HG02938 (cell line): ENCODE measurements at regions not wholly inside any gene's neighbourhood (a gene's known extent, or its start where the extent isn't known, plus 50 kb on each side); places are given as distances from the start of the nearest gene placed in this dataset.

ENCODE experiments used
- ATAC-seq: cut with Tn5 transposase; IDR thresholded peaks from one replicate; pipeline ENCODE4 v1.9.1; 2021; ENCODE audit warnings: mild to moderate bottlenecking, moderate library complexity; ENCODE audit not compliant: unreplicated experiment

DNA sequence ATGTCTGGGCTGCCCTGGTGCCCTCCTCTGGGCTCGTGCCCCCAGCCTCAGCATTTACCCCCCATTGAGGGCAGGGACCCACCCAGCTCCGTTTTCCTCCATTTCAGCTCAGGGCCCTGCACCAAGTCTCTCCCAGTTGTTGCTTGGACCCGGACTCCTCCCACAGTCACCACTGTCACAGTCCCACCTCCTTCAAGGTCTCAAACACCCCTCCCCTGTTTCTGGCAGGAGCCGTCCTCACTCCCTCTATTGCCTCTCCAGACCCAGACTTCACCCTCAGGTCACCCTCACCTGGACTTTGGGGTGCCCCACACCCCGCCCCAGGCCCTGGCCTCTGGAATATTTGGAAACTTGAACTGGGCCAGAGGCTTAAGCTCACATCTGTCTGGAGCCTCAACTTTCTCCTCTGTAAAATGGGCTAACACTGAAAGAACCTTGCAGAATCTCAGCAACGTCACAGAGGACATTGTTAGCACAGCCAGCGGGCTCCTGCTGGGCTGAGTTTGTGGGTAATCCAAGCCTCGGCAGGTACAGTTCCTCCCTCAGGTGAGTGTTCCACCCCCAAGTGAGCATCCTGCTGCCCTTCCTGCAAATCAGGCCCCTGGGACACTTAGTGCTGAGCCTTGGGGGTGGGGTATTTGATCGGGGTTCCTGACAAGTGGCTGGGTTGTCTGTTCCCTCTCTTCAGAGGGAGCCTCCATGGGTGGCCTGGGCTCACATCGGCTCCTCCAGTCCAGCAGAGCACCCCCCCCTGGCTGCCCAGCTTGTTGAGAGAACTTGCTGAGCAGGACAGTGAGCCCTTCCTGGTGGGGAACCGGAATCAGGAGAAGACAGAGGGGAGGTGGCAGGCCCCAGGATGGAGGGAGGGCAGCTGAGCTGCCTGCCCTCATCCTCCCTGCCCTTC is 130.1 kb downstream of the C9orf50 start:
- no peak for ATAC-seq

- no peak for ATAC-seq
Measured at GRCh38 chr9:129489838-129490582, 130.9 kb downstream of the C9orf50 start.

DNA sequence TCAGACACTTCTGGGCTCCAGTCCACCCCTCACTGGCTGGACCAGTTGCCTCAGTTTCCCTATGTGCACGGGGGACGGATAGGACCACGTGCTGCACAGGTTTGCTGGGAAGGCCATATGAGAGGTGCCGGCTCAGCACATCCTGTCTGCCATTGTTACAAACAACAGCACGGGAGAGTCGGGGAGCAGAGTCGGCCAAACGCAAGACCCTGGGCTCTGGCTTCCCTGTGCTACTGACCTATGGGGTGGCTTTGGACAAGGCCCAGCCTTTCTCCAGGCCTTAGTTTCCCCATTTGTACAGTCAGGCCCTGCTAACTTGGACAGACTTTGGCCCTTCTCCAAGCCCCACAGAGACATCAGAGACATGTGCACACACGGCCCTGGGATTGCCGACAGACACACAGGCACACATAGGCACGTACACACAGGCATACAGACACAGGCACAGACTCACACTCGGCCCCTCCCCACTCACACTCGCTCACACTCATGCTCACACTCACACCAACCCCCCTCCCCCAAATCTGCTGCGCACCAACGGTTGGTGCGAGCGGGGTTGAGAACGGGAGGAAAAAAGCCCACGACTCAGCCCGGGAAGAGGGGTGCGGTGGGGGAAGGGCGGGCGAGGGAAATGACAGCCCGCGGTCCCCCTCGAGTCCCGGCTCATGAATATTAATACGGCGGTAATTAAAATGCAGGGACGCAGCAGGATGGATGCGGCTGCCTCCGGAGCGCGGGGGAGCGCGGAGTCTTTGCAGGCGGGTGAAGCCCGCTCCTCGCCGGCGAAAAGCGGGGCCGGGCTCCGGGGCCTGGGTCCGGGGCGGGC is 133.0 kb downstream of the C9orf50 start:
- ATAC-seq = peak; percentile 14

DNA sequence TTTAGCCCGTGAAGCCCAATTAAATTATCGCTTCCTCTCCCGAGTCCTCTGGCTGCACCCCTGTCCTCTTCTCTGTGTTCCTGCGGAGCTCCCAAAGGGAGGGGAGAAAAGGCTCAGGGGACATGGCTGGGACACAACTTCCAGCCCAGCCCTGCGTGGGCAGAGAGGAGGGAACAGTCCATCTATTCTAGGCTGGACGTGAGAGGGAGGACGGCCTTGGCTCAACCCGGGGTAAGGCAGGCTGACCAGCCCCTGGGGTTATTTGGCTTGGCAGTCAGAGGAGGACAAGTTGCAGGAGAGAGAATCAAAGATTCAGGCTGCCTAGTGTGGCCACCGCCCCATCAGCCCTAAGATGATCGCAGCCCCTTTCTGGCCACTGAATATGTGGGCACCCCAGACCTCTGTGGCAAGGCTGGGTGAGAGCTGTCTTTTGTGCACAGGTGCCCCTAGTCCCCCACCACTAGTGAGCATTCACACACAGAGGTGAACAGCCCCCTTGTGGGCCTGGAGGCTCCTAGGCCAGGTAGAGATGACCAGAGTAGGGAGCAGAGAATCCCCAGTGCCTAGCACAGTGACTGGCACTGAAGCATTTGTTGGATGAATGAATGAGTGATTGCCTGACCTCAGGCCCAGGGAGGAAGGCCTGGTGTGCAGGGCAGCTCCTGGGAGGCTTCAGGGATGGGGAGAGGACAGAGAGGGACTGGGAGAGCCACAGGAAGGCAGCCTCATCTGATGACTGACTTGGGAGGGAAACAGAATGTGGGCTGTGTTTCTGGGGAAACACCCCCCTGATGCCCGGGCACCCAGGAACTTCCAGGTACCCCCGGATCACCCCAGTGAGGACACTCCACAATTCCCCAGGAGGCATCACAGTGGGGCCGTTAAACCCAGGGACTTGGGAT is 133.9 kb downstream of the C9orf50 start:
- ATAC-seq = no peak

- ATAC-seq = no peak
Measured at GRCh38 chr9:129485145-129485774, 135.6 kb downstream of the C9orf50 start.

DNA sequence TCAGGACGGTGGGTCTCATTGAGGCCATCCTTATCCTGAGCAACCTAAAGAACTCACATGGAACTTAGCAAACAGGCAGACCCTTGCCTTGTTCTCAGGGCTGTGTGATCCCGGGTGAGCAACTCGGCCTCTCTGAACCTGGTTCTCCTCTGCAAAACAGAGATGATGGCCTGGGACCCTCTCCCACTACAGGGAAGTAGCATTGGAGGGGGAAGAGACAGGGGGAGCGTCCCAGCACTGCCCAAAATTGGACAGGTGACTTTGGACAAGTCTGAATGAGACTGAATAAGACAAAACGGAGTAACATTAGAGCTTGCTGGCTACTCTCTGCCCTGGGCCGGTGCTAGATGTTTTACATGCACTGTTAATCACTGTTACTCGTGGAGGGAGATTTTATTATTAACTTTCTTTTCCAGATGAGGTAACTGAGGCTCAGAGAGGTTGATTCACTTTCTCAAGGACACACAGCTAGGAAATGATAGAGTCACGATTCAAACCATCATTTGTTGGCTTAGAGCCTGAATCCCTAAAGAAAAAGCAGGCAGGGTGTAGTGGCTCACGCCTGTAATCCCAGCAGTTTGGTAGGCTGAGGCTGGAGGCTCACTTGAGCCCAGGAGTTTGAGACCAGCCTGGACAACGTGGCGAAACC is 136.4 kb downstream of the C9orf50 start:
- no peak for ATAC-seq

GRCh38 chr9:129483415-129484351 is 137.2 kb downstream of the C9orf50 start:
- ATAC-seq = no peak

DNA sequence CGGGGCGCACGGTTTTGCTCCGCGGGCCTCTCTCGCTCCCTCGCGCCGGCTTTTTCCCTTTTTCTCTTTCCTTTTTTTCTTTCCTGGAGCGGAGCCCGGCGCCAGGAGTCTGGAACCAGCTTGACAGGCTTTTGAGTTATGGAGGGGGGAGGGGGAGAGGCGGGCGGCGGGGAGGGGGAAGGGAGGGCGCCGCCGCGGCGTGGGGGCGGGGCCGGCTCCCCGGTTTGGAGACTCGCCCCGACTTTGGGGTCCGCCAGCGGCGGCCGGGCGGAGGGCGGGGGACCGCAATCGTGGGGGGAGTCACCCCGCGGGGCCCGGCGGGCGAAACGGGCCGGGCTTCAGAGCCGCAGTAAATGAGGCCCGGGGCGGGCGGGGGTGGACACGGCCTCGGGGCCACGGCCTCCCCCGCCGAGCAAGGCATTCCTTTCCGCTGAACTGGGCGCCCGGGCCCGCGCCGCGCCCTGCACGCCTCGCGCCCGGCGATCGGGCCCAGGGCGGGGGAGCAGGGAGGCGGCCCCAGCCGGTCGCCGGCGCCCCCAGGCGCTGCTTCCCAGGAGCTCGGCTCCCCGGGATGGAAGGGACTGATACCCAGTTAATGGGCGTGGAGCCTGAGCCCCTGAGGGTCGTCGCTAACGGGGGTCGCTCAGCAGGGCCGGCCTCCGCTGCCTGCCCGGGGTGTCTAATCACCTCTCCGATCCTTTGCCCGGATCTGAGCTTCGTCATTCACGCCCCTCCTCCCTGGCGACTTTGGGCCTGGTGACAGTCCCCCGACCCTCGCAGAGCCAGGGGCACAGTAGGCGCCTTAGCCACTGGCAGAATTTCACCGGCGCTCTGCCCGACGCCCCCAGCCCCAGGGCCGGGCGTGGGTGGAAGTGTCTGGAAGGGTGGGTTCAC is 138.1 kb downstream of the C9orf50 start:
- no peak for ATAC-seq

GRCh38 chr9:129481810-129482511 is 138.9 kb downstream of the C9orf50 start:
- no peak for ATAC-seq

GRCh38 chr9:129481424-129481809 is 139.5 kb downstream of the C9orf50 start:
- no peak for ATAC-seq

DNA sequence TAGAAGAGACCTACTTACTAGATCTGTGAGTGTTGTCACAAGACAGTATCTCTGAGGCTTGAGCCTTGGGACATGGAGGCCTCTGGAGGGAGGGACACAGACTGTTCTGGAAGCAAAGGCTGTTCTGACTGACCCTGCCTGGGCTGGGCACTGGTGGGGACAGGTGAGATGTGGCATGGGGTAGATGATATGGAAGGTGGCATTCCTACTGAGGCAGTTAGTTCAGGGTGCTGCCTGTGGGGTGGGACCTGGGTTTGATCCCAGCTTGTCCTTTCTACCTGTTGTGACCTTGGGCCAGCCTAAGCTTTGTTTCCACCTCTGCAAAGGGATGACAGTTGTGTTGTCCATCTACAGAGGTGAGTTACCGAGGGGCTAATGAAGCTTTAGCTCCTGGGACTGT is 140.2 kb downstream of the C9orf50 start:
- ATAC-seq = no peak

- ATAC-seq = no peak
Measured at GRCh38 chr9:129480227-129480626, 140.7 kb downstream of the C9orf50 start.

- ATAC-seq = no peak
Measured at GRCh38 chr9:129479631-129480011, 141.3 kb downstream of the C9orf50 start.

DNA sequence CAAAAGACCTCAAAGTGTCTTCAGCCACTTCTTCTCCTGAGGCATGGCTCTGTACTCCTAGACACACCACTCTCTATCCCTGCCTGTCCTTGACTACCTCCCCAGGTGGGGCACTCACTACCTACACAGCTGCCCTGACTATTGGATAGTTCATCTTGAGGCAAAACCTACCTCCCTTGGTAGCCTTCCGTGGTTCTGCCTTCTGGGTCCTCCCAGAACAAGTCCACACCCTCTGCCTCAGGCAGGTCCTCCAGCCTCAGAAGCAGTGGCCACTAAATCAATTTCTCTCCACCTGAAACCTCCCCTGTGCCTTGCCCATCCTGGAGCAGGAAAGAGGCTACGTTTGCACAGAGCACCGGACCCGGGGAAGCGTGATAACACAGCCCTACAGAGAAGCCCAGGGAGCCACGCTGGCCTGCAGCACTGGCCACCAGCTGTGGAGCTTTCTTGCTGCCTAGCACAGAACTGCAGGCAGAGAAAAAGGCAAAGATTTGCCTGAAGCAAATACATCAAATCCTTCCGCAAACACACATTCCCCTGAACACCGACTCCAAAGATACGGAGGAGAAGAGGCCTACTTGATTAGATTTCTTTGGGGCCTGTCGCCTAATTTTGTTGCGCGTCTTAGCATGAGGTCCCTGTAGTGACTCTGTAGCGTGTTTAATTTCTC is 141.8 kb downstream of the C9orf50 start:
- ATAC-seq = no peak

- no peak for ATAC-seq
Measured at GRCh38 chr9:129478461-129478860, 142.4 kb downstream of the C9orf50 start.
